HepG2 (cell line): ENCODE measurements at regions not wholly inside any gene's neighbourhood (a gene's known extent, or its start where the extent isn't known, plus 50 kb on each side); places are given as distances from the start of the nearest gene placed in this dataset.

Experiments
- ATAC-seq: fragments of 200-7000 bp; cut with Tn5 transposase; 3 replicates; pipeline ENCODE4 v1.9.1; 2020; ENCODE audit warnings: mild to moderate bottlenecking, moderate library complexity
- BruUV-seq: library from RNA; stranded (reverse); fragments of 400-500 nt; replicated peaks from 2 replicates; lab custom pipeline; 2021; lab: Mats Ljungman, UMichigan
- CTCF ChIA-PET: fragments of 300-600 bp; formaldehyde crosslinking; extraction: SDS; loops from one replicate; lab custom pipeline; 2021; ENCODE audit warnings: low total read pairs, inconsistent platforms, low intra/inter-chr PET ratio; lab: Yijun Ruan, JAX
- POLR2A ChIA-PET: fragments of 350-600 bp; sonication (Branson Sonifier 250); formaldehyde crosslinking; loops from one replicate; lab custom pipeline; 2020; ENCODE audit warnings: antibody characterized with exemption, inconsistent platforms; lab: Yijun Ruan, JAX
- DNase-seq: peaks from one replicate; pipeline ENCODE4 v3.0.0-alpha.2; 2015; ENCODE audit warnings: low spot score
- FAIRE-seq: peaks from 3 replicates; lab custom pipeline; 2011; peaks lifted over from hg19 to GRCh38; lab: Jason Lieb, UNC
- H2AFZ ChIP-seq: one replicate; pipeline ENCODE4 v1.6.1; 2011; ENCODE audit warnings: low read length, inconsistent platforms
- H3K27ac ChIP-seq: fragments of 300-600 bp; 3 replicates; pipeline ENCODE4 v1.8.0; 2011; ENCODE audit warnings: mixed run types, mild to moderate bottlenecking, mixed read lengths, low read length, inconsistent platforms; ENCODE audit not compliant: insufficient read depth; ENCODE audit errors: extremely low read length
- H3K27me3 ChIP-seq, 2 experiments: fragments of 200-600 bp in 1 of 2; 2 replicates in 1 of 2; 3 replicates in 1 of 2; pipeline versions ENCODE4 v1.6.0 to v1.8.0; 2011; ENCODE audit warnings: low read length in 2 of 2, mild to moderate bottlenecking in 2 of 2, moderate library complexity in 2 of 2, inconsistent platforms in 1 of 2; ENCODE audit not compliant: insufficient read depth in 2 of 2, control insufficient read depth in 1 of 2
- H3K36me3 ChIP-seq, 2 experiments: fragments of 200-600 bp in 1 of 2; replicated peaks in 1 of 2; 2 replicates in 1 of 2; 3 replicates in 1 of 2; pipeline versions ENCODE4 v1.5.1 to v1.8.0; 2011; ENCODE audit warnings: low read length in 2 of 2, inconsistent platforms in 1 of 2; ENCODE audit not compliant: insufficient read depth in 2 of 2, control insufficient read depth in 1 of 2
- H3K4me1 ChIP-seq: 2 replicates; pipeline ENCODE4 v1.5.1; 2012; ENCODE audit warnings: low read length, inconsistent platforms; ENCODE audit not compliant: insufficient read depth
- H3K4me2 ChIP-seq: 2 replicates; pipeline ENCODE4 v1.6.0; 2011; ENCODE audit warnings: low read depth, low read length, inconsistent platforms
- H3K4me3 ChIP-seq, 3 experiments: fragments of 200-600 bp in 1 of 3; sonication (generic), shearing (Covaris generic) in 1 of 3; replicated peaks in 1 of 3; 2 replicates each; pipeline ENCODE4 v1.5.1; 2011 to 2016; ENCODE audit warnings: low read length in 3 of 3, inconsistent platforms in 2 of 3, low read depth in 2 of 3, mild to moderate bottlenecking in 2 of 3, control low read depth in 1 of 3, mixed read lengths in 1 of 3; ENCODE audit not compliant: insufficient read depth in 1 of 3
- H3K79me2 ChIP-seq: one replicate; pipeline ENCODE4 v1.6.1; 2011; ENCODE audit warnings: low read length, inconsistent platforms; ENCODE audit not compliant: insufficient read depth
- H3K9ac ChIP-seq: 2 replicates; pipeline ENCODE4 v1.6.0; 2011; ENCODE audit warnings: mild to moderate bottlenecking, low read depth, low read length, inconsistent platforms; ENCODE audit not compliant: insufficient read depth
- H3K9me3 ChIP-seq: 2 replicates; pipeline ENCODE4 v1.5.1; 2012; ENCODE audit warnings: mild to moderate bottlenecking, low read length
- H4K20me1 ChIP-seq: 2 replicates; pipeline ENCODE4 v1.6.0; 2011; ENCODE audit warnings: inconsistent platforms, mild to moderate bottlenecking, low read length, moderate library complexity; ENCODE audit not compliant: insufficient read depth
- ARNT ChIP-seq: fragments of 450-650 bp; IDR thresholded peaks from 2 replicates; pipeline ENCODE4 v1.6.1; 2017
- ELF1 ChIP-seq: sonication (generic); formaldehyde crosslinking; IDR thresholded peaks from 2 replicates; pipeline ENCODE4 v1.4.0; 2020; ENCODE audit warnings: missing genetic modification reagents
- HNF4G ChIP-seq, 2 experiments: sonication (generic) in 1 of 2; formaldehyde crosslinking in 1 of 2; IDR thresholded peaks; 2 replicates each; pipeline versions ENCODE4 v1.4.0 to v1.6.1; 2011 to 2020; ENCODE audit warnings: borderline replicate concordance in 2 of 2, low read depth in 2 of 2, mild to moderate bottlenecking in 2 of 2, low read length in 1 of 2, missing genetic modification reagents in 1 of 2, moderate library complexity in 1 of 2
- KLF11 ChIP-seq: IDR thresholded peaks from 2 replicates; pipeline ENCODE4 v1.6.1; 2016; ENCODE audit warnings: missing compliant biosample characterization
- POLR2A ChIP-seq, 2 experiments: IDR thresholded peaks; 2 replicates each; pipeline ENCODE4 v1.6.1; 2011; ENCODE audit warnings: low read depth in 2 of 2, low read length in 2 of 2, mild to moderate bottlenecking in 1 of 2, moderate library complexity in 1 of 2; ENCODE audit not compliant: insufficient read depth in 1 of 2
- PRMT3 ChIP-seq: sonication (generic); formaldehyde crosslinking; IDR thresholded peaks from 2 replicates; pipeline ENCODE4 v1.8.1; 2022; ENCODE audit warnings: low read depth, mild to moderate bottlenecking, moderate library complexity, missing genetic modification reagents, borderline replicate concordance
- SMYD3 ChIP-seq: sonication (generic); formaldehyde crosslinking; IDR thresholded peaks from 2 replicates; pipeline ENCODE4 v1.8.1; 2023; ENCODE audit warnings: mild to moderate bottlenecking, missing genetic modification reagents
- SRSF9 ChIP-seq: fragments of 200-400 bp; formaldehyde crosslinking; IDR thresholded peaks from 2 replicates; pipeline ENCODE4 v1.6.1; 2018; ENCODE audit warnings: borderline replicate concordance, mild to moderate bottlenecking, low read depth, low read length; ENCODE audit not compliant: insufficient read depth, poor library complexity, severe bottlenecking
- ZBTB20 ChIP-seq: sonication (generic); formaldehyde crosslinking; IDR thresholded peaks from 2 replicates; pipeline ENCODE4 v1.8.1; 2023; ENCODE audit warnings: missing genetic modification reagents, low read depth, mild to moderate bottlenecking, borderline replicate concordance
- ZFP36L2 ChIP-seq: sonication (generic); formaldehyde crosslinking; IDR thresholded peaks from 2 replicates; pipeline ENCODE4 v1.4.0; 2020; ENCODE audit warnings: missing genetic modification reagents
- ZFP41 ChIP-seq: sonication (generic); formaldehyde crosslinking; IDR thresholded peaks from 2 replicates; pipeline ENCODE4 v1.4.0; 2020; ENCODE audit warnings: mild to moderate bottlenecking, missing genetic modification reagents, borderline replicate concordance
- ZNF317 ChIP-seq: sonication (generic); formaldehyde crosslinking; IDR thresholded peaks from 2 replicates; pipeline ENCODE4 v1.5.0; 2020; ENCODE audit warnings: mild to moderate bottlenecking, missing genetic modification reagents
- ZNF607 ChIP-seq: sonication (generic); formaldehyde crosslinking; IDR thresholded peaks from 2 replicates; pipeline ENCODE4 v1.5.1; 2020; ENCODE audit warnings: missing genetic modification reagents, mild to moderate bottlenecking, borderline replicate concordance
- WGBS: methylation state at CpG from one replicate; pipeline ENCODE4 v1.1.6; 2017; ENCODE audit warnings: low lambda C conversion rate; 5-methylcytosine and 5-hydroxymethylcytosine counted together
- in situ Hi-C: cut with HindIII; loops from 2 replicates; pipeline ENCODE4 v1.10.0; 2017; ENCODE audit warnings: low pct_unique_long_range_greater_than_20kb; ENCODE audit not compliant: extremely low pct_ligation_motif_present
- intact Hi-C: fragments of 100-400 bp; cut with micrococcal nuclease; formaldehyde crosslinking; loops from one replicate; pipeline ENCODE4 v1.10.0; 2022; ENCODE audit not compliant: unreplicated experiment
- TF ChIP-seq, protein P1 (sequence below): IDR thresholded peaks from 2 replicates; pipeline ENCODE4 v1.4.0; 2020; ENCODE audit warnings: mild to moderate bottlenecking, missing genetic modification reagents
- TF ChIP-seq, protein P2 (sequence below): sonication (generic); formaldehyde crosslinking; conservative IDR thresholded peaks from 2 replicates; pipeline ENCODE4 v1.4.0; 2020; ENCODE audit warnings: missing genetic modification reagents

DNA sequence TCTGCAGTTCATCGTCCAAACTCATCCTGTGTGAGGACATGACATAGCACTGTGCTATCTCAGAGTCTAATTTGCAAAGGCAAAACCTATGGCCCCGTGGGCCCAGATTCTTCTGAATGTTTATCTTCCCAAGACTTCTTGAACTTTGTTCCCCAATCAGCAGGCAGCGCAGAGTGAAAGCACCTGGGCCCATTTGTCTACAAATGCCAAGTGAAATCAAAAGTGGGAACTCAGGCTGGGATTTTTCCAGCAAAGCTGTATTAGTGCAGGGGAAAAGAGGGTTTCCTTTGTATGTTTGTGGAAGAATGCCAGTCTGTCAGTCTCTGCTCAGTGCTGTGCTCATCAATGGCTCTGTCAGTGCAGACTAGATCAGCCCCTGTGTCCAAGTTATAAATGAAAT, 55.8 kb downstream of the FOXD1 start (continued):
- TF ChIP-seq, protein P1, sequence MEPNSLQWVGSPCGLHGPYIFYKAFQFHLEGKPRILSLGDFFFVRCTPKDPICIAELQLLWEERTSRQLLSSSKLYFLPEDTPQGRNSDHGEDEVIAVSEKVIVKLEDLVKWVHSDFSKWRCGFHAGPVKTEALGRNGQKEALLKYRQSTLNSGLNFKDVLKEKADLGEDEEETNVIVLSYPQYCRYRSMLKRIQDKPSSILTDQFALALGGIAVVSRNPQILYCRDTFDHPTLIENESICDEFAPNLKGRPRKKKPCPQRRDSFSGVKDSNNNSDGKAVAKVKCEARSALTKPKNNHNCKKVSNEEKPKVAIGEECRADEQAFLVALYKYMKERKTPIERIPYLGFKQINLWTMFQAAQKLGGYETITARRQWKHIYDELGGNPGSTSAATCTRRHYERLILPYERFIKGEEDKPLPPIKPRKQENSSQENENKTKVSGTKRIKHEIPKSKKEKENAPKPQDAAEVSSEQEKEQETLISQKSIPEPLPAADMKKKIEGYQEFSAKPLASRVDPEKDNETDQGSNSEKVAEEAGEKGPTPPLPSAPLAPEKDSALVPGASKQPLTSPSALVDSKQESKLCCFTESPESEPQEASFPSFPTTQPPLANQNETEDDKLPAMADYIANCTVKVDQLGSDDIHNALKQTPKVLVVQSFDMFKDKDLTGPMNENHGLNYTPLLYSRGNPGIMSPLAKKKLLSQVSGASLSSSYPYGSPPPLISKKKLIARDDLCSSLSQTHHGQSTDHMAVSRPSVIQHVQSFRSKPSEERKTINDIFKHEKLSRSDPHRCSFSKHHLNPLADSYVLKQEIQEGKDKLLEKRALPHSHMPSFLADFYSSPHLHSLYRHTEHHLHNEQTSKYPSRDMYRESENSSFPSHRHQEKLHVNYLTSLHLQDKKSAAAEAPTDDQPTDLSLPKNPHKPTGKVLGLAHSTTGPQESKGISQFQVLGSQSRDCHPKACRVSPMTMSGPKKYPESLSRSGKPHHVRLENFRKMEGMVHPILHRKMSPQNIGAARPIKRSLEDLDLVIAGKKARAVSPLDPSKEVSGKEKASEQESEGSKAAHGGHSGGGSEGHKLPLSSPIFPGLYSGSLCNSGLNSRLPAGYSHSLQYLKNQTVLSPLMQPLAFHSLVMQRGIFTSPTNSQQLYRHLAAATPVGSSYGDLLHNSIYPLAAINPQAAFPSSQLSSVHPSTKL, result 0 out of 2 replicates have a peak, but pooled peaks have one; percentile 10
- TF ChIP-seq HNF4G (IDR thresholded peaks at IDR 0.05; ENCODE audit: borderline replicate concordance, low read depth, low read length) (peak; percentile 14; the same call in 1 of the 2 replicates), HNF4G (CRISPR knock-in tag; IDR thresholded peaks at IDR 0.05; ENCODE audit: borderline replicate concordance, low read depth) (no peak), ZNF607 (no peak), ZFP41 (CRISPR knock-in tag) (no peak), KLF11 (CRISPR knock-in tag) (no peak), ZFP36L2 (CRISPR knock-in tag) (no peak), ZNF317 (CRISPR knock-in tag) (0 out of 2 replicates have a peak, but pooled peaks have one; percentile 39)

DNA sequence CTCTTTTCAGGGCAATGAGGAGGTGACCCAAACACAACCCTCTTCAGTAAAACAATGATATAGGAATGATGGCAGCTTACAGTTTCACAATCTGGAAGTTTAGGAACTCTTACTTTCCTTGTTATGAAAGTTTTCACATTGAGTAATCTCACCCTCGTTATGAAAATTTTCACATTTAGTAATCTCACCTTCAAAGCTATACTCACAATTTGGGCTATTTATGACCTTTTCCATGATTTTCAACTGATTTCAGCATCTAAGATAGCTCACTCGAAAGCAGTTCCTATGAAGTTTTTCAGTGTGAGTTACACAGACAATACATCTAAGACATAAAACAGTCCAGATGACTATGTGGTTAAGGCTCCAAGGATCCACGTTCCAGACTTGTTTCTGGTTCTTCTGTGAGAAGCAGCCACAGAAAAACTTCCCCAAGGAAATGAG, 57.1 kb downstream of the FOXD1 start:
- Histone ChIP-seq H4K20me1 (no peaks in the 10 kb centered on the region), H3K4me1 (peaks cover 22% of the 10 kb centered on the region), H3K9ac (no peak overlapping the region), H3K27me3 (no peaks in the 10 kb centered on the region), H3K79me2 (no peaks in the 10 kb centered on the region), H3K4me2 (no peak overlapping the region), H2AFZ (no peak overlapping the region), H3K4me3 (no peak overlapping the region)
- intact Hi-C loops, result no loop called here
- 24% methylated on average over 3 of the region's 3 CpGs for WGBS
- FAIRE-seq (no peak), DNase-seq (no peak)
- POLR2A ChIA-PET, result no interaction called here
- no TSS peak for BruUV-seq
- TF ChIP-seq SRSF9 (no peak), SMYD3 (CRISPR knock-in tag) (no peak), ELF1 (CRISPR knock-in tag) (no peak), ZBTB20 (CRISPR knock-in tag) (no peak), PRMT3 (CRISPR knock-in tag) (no peak), POLR2A (IDR thresholded peaks at IDR 0.05; ENCODE audit: insufficient read depth in 1 of 2, low read depth in 2 of 2, low read length in 2 of 2) (no peak), ARNT (no peak)
- TF ChIP-seq, protein P2, sequence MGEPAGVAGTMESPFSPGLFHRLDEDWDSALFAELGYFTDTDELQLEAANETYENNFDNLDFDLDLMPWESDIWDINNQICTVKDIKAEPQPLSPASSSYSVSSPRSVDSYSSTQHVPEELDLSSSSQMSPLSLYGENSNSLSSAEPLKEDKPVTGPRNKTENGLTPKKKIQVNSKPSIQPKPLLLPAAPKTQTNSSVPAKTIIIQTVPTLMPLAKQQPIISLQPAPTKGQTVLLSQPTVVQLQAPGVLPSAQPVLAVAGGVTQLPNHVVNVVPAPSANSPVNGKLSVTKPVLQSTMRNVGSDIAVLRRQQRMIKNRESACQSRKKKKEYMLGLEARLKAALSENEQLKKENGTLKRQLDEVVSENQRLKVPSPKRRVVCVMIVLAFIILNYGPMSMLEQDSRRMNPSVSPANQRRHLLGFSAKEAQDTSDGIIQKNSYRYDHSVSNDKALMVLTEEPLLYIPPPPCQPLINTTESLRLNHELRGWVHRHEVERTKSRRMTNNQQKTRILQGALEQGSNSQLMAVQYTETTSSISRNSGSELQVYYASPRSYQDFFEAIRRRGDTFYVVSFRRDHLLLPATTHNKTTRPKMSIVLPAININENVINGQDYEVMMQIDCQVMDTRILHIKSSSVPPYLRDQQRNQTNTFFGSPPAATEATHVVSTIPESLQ (CRISPR knock-in tag), result no peak
- TF ChIP-seq, all 625 proteins: peak for 0
- Histone ChIP-seq H3K9me3 (no peaks in the 10 kb centered on the region; the same call in 1 of the 2 replicates), H3K36me3 (no peaks in the 10 kb centered on the region), H3K27ac (no peak overlapping the region)
- CTCF ChIA-PET, result no interaction called here
- in situ Hi-C loops, result no loop called here
- no peak for ATAC-seq
